ENCODE measurements at regions not wholly inside any gene's neighbourhood (a gene's known extent, or its start where the extent isn't known, plus 50 kb on each side); places are given as distances from the start of the nearest gene placed in this dataset.

GRCh38 chr3:124565013-124565412, 165.2 kb upstream of the UMPS start:
- Histone ChIP-seq H3K27ac (ENCODE audit: low read depth, low read length) (no peak overlapping the region), H3K9me3 (ENCODE audit: low read depth, low read length) (no peaks in the 10 kb centered on the region), H3K4me3 (ENCODE audit: insufficient read depth, low read length) (no peak overlapping the region), H3K27me3 (ENCODE audit: insufficient read depth, low read length) (peaks cover 35% of the 10 kb centered on the region), H4K20me1 (ENCODE audit: insufficient read depth, low read length) (no peaks in the 10 kb centered on the region), H2AFZ (ENCODE audit: low read length) (peak overlapping the region; percentile 17), H3K4me1 (ENCODE audit: insufficient read depth, low read length) (no peaks in the 10 kb centered on the region), H3K79me2 (ENCODE audit: insufficient read depth, low read length) (no peaks in the 10 kb centered on the region), H3K36me3 (ENCODE audit: insufficient read depth, low read length) (no peaks in the 10 kb centered on the region), H3K4me2 (ENCODE audit: insufficient read depth, low read length) (peak overlapping the region; percentile 65)
- peak; percentile 85 for TF ChIP-seq CTCF (IDR thresholded peaks at IDR 0.05; ENCODE audit: extremely low read depth, low read depth, low read length)
- DNase-seq (ENCODE audit: insufficient read length, low spot score, missing footprints), result peak; percentile 94

- no peaks in the 10 kb centered on the region for H3K36me3 ChIP-seq (ENCODE audit: insufficient read depth, low read length)
- no peak for TF ChIP-seq CTCF (IDR thresholded peaks at IDR 0.05; ENCODE audit: extremely low read depth, low read depth, low read length)
- no peak for DNase-seq (ENCODE audit: insufficient read length, low spot score, missing footprints)
- no peak overlapping the region for H3K4me2 ChIP-seq (ENCODE audit: insufficient read depth, low read length)
- no peaks in the 10 kb centered on the region for H4K20me1 ChIP-seq (ENCODE audit: insufficient read depth, low read length)
- H3K27ac ChIP-seq (ENCODE audit: low read depth, low read length), result no peak overlapping the region
- no peaks in the 10 kb centered on the region for H3K4me1 ChIP-seq (ENCODE audit: insufficient read depth, low read length)
- H3K27me3 ChIP-seq (ENCODE audit: insufficient read depth, low read length), result peaks cover 35% of the 10 kb centered on the region
- H3K4me3 ChIP-seq (ENCODE audit: insufficient read depth, low read length), result no peak overlapping the region
- no peak overlapping the region for H2AFZ ChIP-seq (ENCODE audit: low read length)
- no peaks in the 10 kb centered on the region for H3K79me2 ChIP-seq (ENCODE audit: insufficient read depth, low read length)
- H3K9me3 ChIP-seq (ENCODE audit: low read depth, low read length), result no peaks in the 10 kb centered on the region
Observed at GRCh38 chr3:124565551-124565950, 164.7 kb upstream of the UMPS start.

GRCh38 chr3:124566701-124567100, 163.6 kb upstream of the UMPS start:
- H3K79me2 ChIP-seq (ENCODE audit: insufficient read depth, low read length), result no peaks in the 10 kb centered on the region
- no peak overlapping the region for H3K4me3 ChIP-seq (ENCODE audit: insufficient read depth, low read length)
- no peaks in the 10 kb centered on the region for H3K4me1 ChIP-seq (ENCODE audit: insufficient read depth, low read length)
- H3K27me3 ChIP-seq (ENCODE audit: insufficient read depth, low read length), result peaks cover 37% of the 10 kb centered on the region
- no peak overlapping the region for H3K4me2 ChIP-seq (ENCODE audit: insufficient read depth, low read length)
- no peak overlapping the region for H3K27ac ChIP-seq (ENCODE audit: low read depth, low read length)
- H4K20me1 ChIP-seq (ENCODE audit: insufficient read depth, low read length), result no peaks in the 10 kb centered on the region
- no peak for DNase-seq (ENCODE audit: insufficient read length, low spot score, missing footprints)
- H3K9me3 ChIP-seq (ENCODE audit: low read depth, low read length), result no peaks in the 10 kb centered on the region
- no peak overlapping the region for H2AFZ ChIP-seq (ENCODE audit: low read length)
- no peaks in the 10 kb centered on the region for H3K36me3 ChIP-seq (ENCODE audit: insufficient read depth, low read length)
- TF ChIP-seq CTCF (IDR thresholded peaks at IDR 0.05; ENCODE audit: extremely low read depth, low read depth, low read length), result no peak

- peaks cover 32% of the 10 kb centered on the region for H3K27me3 ChIP-seq (ENCODE audit: insufficient read depth, low read length)
- no peak for TF ChIP-seq CTCF (IDR thresholded peaks at IDR 0.05; ENCODE audit: extremely low read depth, low read depth, low read length)
- no peaks in the 10 kb centered on the region for H3K4me1 ChIP-seq (ENCODE audit: insufficient read depth, low read length)
- H2AFZ ChIP-seq (ENCODE audit: low read length), result no peak overlapping the region
- H3K4me3 ChIP-seq (ENCODE audit: insufficient read depth, low read length), result no peak overlapping the region
- H3K27ac ChIP-seq (ENCODE audit: low read depth, low read length), result no peak overlapping the region
- no peak for DNase-seq (ENCODE audit: insufficient read length, low spot score, missing footprints)
- no peak overlapping the region for H3K4me2 ChIP-seq (ENCODE audit: insufficient read depth, low read length)
- H3K79me2 ChIP-seq (ENCODE audit: insufficient read depth, low read length), result no peaks in the 10 kb centered on the region
- no peaks in the 10 kb centered on the region for H3K9me3 ChIP-seq (ENCODE audit: low read depth, low read length)
- no peaks in the 10 kb centered on the region for H4K20me1 ChIP-seq (ENCODE audit: insufficient read depth, low read length)
- no peaks in the 10 kb centered on the region for H3K36me3 ChIP-seq (ENCODE audit: insufficient read depth, low read length)
Observed at GRCh38 chr3:124567179-124567578, 163.1 kb upstream of the UMPS start.
